ENCODE measurements at regions not wholly inside any gene's neighbourhood (a gene's known extent, or its start where the extent isn't known, plus 50 kb on each side); places are given as distances from the start of the nearest gene placed in this dataset.

DNA sequence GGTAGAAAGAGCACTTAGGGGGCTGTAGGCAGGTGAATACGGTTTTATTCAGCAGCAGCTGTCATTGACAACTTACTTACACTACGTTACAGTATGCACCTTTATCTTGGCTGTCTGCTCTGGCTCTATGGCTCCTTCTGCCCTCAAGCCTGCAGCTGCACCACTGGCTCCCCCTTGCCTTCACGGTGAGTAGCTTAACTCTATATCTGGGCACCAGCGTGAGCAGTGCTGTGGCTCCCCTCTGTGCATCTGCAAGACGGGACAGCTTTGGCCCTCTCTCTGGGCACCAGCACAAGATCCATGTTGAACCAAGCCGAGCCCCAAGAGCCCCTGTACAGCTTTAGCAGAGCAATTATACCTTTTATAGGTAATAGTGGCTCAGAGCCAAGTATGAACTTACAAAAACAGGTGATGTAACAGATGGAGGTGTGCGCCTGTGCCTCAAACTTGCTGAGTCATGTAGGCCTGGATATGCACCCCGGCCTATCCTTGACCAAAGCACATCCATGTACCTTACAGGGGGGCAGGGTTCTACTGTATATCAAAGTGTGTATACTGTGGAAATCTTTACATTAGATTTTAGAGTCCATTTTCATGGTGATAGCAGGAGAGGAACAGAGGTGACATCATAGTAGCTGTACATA is 96.9 kb upstream of the CTSC start:
- H3K27me3 ChIP-seq, result no peaks in the 10 kb centered on the region
- H3K4me1 ChIP-seq, result no peaks in the 10 kb centered on the region
- no peak for ATAC-seq
- H3K36me3 ChIP-seq, result no peaks in the 10 kb centered on the region
- 62 to 75% methylated on average over 4 to 6 of the region's 8 CpGs for WGBS, 2 donors (ENCODE audit: low coverage in 1 of 2)
- no peak for TF ChIP-seq POLR2AphosphoS5 (IDR thresholded peaks at IDR 0.05)
- TF ChIP-seq EP300 (IDR thresholded peaks at IDR 0.05), result no peak
- TF ChIP-seq POLR2A (IDR thresholded peaks at IDR 0.05), result no peak
- TF ChIP-seq, protein P1, sequence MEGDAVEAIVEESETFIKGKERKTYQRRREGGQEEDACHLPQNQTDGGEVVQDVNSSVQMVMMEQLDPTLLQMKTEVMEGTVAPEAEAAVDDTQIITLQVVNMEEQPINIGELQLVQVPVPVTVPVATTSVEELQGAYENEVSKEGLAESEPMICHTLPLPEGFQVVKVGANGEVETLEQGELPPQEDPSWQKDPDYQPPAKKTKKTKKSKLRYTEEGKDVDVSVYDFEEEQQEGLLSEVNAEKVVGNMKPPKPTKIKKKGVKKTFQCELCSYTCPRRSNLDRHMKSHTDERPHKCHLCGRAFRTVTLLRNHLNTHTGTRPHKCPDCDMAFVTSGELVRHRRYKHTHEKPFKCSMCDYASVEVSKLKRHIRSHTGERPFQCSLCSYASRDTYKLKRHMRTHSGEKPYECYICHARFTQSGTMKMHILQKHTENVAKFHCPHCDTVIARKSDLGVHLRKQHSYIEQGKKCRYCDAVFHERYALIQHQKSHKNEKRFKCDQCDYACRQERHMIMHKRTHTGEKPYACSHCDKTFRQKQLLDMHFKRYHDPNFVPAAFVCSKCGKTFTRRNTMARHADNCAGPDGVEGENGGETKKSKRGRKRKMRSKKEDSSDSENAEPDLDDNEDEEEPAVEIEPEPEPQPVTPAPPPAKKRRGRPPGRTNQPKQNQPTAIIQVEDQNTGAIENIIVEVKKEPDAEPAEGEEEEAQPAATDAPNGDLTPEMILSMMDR (IDR thresholded peaks at IDR 0.05), result no peak
- no peaks in the 10 kb centered on the region for H3K9me3 ChIP-seq
- H3K27ac ChIP-seq, result no peak overlapping the region
- H3K4me3 ChIP-seq, result no peak overlapping the region

- 80% methylated on average over 3 of the region's 13 CpGs; no CpG with 5 or more reads in 1 of the 2 donors for WGBS, 2 donors (ENCODE audit: low coverage in 1 of 2)
Measured at GRCh38 chr11:88433536-88434230, 96.1 kb upstream of the CTSC start.

DNA sequence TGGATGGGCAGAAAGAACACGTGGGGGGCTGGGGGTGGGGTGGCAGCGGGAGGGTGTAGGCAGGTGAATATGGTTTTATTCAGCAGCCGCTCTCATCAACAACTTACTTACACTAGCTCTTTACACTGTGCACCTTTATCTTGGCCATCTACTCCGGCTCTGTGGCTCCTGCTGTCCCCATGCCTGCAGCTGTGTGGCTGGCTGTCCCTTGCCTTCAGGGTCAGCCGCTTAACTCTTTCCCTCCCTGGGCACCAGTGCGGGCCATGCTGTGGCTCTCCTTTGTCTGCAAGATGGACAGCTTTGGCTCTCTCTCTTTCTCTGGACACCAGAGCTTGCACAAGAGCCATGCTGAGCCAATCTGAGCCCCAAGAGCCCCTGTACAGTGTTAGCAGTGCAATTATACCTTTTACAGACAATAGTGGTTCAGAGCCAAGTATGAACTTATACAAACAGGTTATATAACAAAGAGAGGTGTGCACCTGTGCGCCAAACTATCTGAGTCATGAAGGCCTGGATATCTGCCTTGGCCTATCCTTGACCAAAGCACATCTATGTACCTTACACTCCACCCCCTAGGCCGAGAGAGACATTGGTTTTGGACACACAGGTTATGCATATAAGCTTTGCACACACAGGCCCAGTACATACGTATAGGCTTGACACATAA is 94.3 kb upstream of the CTSC start:
- Histone ChIP-seq H3K36me3 (no peaks in the 10 kb centered on the region), H3K27ac (no peak overlapping the region), H3K4me1 (no peaks in the 10 kb centered on the region), H3K9me3 (no peaks in the 10 kb centered on the region), H3K27me3 (no peaks in the 10 kb centered on the region), H3K4me3 (no peak overlapping the region)
- ATAC-seq, result no peak
- TF ChIP-seq POLR2A (IDR thresholded peaks at IDR 0.05), result no peak
- TF ChIP-seq, protein P1 (IDR thresholded peaks at IDR 0.05), result no peak
- TF ChIP-seq POLR2AphosphoS5 (IDR thresholded peaks at IDR 0.05), result no peak
- no peak for TF ChIP-seq EP300 (IDR thresholded peaks at IDR 0.05)
- WGBS, 2 donors (ENCODE audit: low coverage in 1 of 2), result 62 to 92% methylated on average over 2 to 5 of the region's 9 CpGs

More at GRCh38 chr11:88433536-88434230, 96.1 kb upstream of the CTSC start:
- TF ChIP-seq EP300 (IDR thresholded peaks at IDR 0.05) (no peak), POLR2AphosphoS5 (IDR thresholded peaks at IDR 0.05) (no peak), POLR2A (IDR thresholded peaks at IDR 0.05) (no peak)
- TF ChIP-seq, protein P1 (IDR thresholded peaks at IDR 0.05), result no peak
- Histone ChIP-seq H3K9me3 (no peaks in the 10 kb centered on the region), H3K4me3 (no peak overlapping the region), H3K27me3 (no peaks in the 10 kb centered on the region), H3K36me3 (no peaks in the 10 kb centered on the region), H3K4me1 (no peaks in the 10 kb centered on the region), H3K27ac (no peak overlapping the region)
- ATAC-seq, result no peak

DNA sequence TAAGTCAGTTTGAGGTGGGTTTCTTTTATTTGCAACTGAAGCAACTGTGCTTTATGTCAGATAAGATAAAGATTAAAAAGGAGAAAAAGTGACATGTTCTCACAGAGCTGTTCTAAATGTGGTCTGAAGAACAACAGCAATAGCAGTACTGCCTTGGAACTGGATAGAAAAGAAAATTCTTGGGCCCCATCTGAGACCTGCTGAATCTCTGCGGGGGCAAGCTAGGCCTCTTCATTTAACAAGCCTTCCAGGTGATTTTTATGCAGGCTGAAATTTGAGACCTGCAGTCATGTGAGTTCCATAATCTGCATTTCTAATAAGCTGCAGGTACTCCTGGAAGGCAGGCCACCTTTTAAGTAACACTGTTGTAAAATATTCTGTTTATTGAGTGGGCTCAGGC is 91.4 kb upstream of the CTSC start:
- 60% methylated on average over 1 of the region's 1 CpG; no CpG with 5 or more reads in 1 of the 2 donors for WGBS, 2 donors (ENCODE audit: low coverage in 1 of 2)

More for the DNA sequence above, 91.4 kb upstream of the CTSC start:
- H3K9me3 ChIP-seq, result no peaks in the 10 kb centered on the region
- H3K27me3 ChIP-seq, result no peaks in the 10 kb centered on the region
- ATAC-seq, result no peak
- no peaks in the 10 kb centered on the region for H3K36me3 ChIP-seq
- no peak overlapping the region for H3K27ac ChIP-seq
- H3K4me3 ChIP-seq, result no peak overlapping the region
- no peaks in the 10 kb centered on the region for H3K4me1 ChIP-seq
- no peak for TF ChIP-seq POLR2A (IDR thresholded peaks at IDR 0.05)
- no peak for TF ChIP-seq EP300 (IDR thresholded peaks at IDR 0.05)
- TF ChIP-seq, protein P1 (IDR thresholded peaks at IDR 0.05), result no peak
- no peak for TF ChIP-seq POLR2AphosphoS5 (IDR thresholded peaks at IDR 0.05)

Measured in gastroesophageal sphincter (tissue), 4 donors.